AG04450 (cell line): ENCODE measurements at regions not wholly inside any gene's neighbourhood (a gene's known extent, or its start where the extent isn't known, plus 50 kb on each side); places are given as distances from the start of the nearest gene placed in this dataset.
"Not testable (repeated sequence)": the region's sequence is repeated elsewhere in the genome, so short reads cannot be mapped to it uniquely, and the experiment has no call there.

Experiments used
- CTCF ChIA-PET: fragments of 300-600, 350-600 bp; formaldehyde crosslinking; extraction: SDS; loops from one replicate; lab custom pipeline; 2022; ENCODE audit warnings: antibody characterized with exemption, inconsistent platforms; lab: Charles Lee
- POLR2A ChIA-PET: fragments of 350-600 bp; formaldehyde crosslinking; extraction: SDS; loops from one replicate; lab custom pipeline; 2021; ENCODE audit warnings: antibody characterized with exemption, inconsistent platforms; lab: Yijun Ruan, JAX
- DNase-seq: peaks from one replicate; pipeline ENCODE4 v3.0.0-alpha.2; 2011; ENCODE audit warnings: low read depth, low spot score
- H3K27ac ChIP-seq: one replicate; pipeline ENCODE4 v1.5.1; 2012; ENCODE audit warnings: low read depth, low read length, control low read depth
- H3K27me3 ChIP-seq: one replicate; pipeline ENCODE4 v1.6.0; 2012; ENCODE audit warnings: low read length; ENCODE audit not compliant: control insufficient read depth, insufficient read depth
- H3K4me3 ChIP-seq: 2 replicates; pipeline ENCODE4 v1.5.1; 2011; ENCODE audit warnings: mild to moderate bottlenecking, low read depth, low read length, control low read depth
- H3K9me3 ChIP-seq: 2 replicates; pipeline ENCODE4 v1.5.1; 2012; ENCODE audit warnings: low read length; ENCODE audit not compliant: control insufficient read depth, insufficient read depth
- CTCF ChIP-seq: IDR thresholded peaks from 2 replicates; pipeline ENCODE4 v1.5.1; 2011; ENCODE audit warnings: low read depth, low read length, control low read depth, inconsistent platforms

- Histone ChIP-seq H3K9me3 (no peaks in the 10 kb centered on the region), H3K27ac (no peak overlapping the region), H3K4me3 (no peak overlapping the region), H3K27me3 (no peaks in the 10 kb centered on the region)
- POLR2A ChIA-PET: no interaction called here
- no peak for DNase-seq
- no peak for TF ChIP-seq CTCF
- CTCF ChIA-PET: interaction anchor here (1.2 kb wide), 1 partner anchor 41 kb away, joined by 3 read pairs; no protein-coding TSS in a partner anchor
Measured at GRCh38 chr2:67773851-67774250, 289.0 kb downstream of the C1D start.

- TF ChIP-seq CTCF: no peak
- H3K9me3 ChIP-seq: no peaks in the 10 kb centered on the region
- no peaks in the 10 kb centered on the region for H3K27me3 ChIP-seq
- DNase-seq: no peak
- POLR2A ChIA-PET: no interaction called here
- no peak overlapping the region for H3K4me3 ChIP-seq
- CTCF ChIA-PET: no interaction called here
- no peak overlapping the region for H3K27ac ChIP-seq
Measured at GRCh38 chr2:67776276-67776675, 286.5 kb downstream of the C1D start.

- CTCF ChIA-PET: interaction anchor here (1.0 kb wide), 1 partner anchor 44 kb away, joined by 3 read pairs; no protein-coding TSS in a partner anchor
Measured at GRCh38 chr2:67777010-67777409, 285.8 kb downstream of the C1D start.

GRCh38 chr2:67777836-67778429, 284.9 kb downstream of the C1D start:
- no peak for TF ChIP-seq CTCF
- Histone ChIP-seq H3K4me3 (no peak overlapping the region), H3K27ac (no peak overlapping the region), H3K9me3 (no peaks in the 10 kb centered on the region), H3K27me3 (no peaks in the 10 kb centered on the region)
- DNase-seq: no peak
- CTCF ChIA-PET: interaction anchor here (1.0 to 1.2 kb wide), 2 partner anchors 44 kb away, joined by 3 to 4 read pairs; no protein-coding TSS in a partner anchor
- POLR2A ChIA-PET: no interaction called here

More at GRCh38 chr2:67777010-67777409, 285.8 kb downstream of the C1D start:
- Histone ChIP-seq H3K4me3 (no peak overlapping the region), H3K9me3 (no peaks in the 10 kb centered on the region), H3K27ac (no peak overlapping the region), H3K27me3 (no peaks in the 10 kb centered on the region)
- POLR2A ChIA-PET: no interaction called here
- TF ChIP-seq CTCF: no peak
- DNase-seq: no peak

GRCh38 chr2:67780841-67781240, 282.0 kb downstream of the C1D start:
- DNase-seq, H3K9me3 ChIP-seq, H3K27ac ChIP-seq, H3K4me3 ChIP-seq, POLR2A ChIA-PET, H3K27me3 ChIP-seq: not testable (repeated sequence)
- CTCF ChIA-PET: interaction anchor here (1.3 kb wide), 1 partner anchor 48 kb away, joined by 3 read pairs; no protein-coding TSS in a partner anchor
